C4-2B (cell line): ENCODE measurements at regions not wholly inside any gene's neighbourhood (a gene's known extent, or its start where the extent isn't known, plus 50 kb on each side); places are given as distances from the start of the nearest gene placed in this dataset.

Source experiments
- H3K27ac ChIP-seq: fragments of 450-650 bp; 2 replicates; pipeline ENCODE4 v1.5.1; 2017
- ZFX ChIP-seq: fragments of 450-650 bp; IDR thresholded peaks from 2 replicates; pipeline ENCODE4 v1.6.1; 2017
- TF ChIP-seq, protein P1 (sequence below): fragments of 450-650 bp; conservative IDR thresholded peaks from 2 replicates; pipeline ENCODE4 v1.5.1; 2017; ENCODE audit warnings: mild to moderate bottlenecking

DNA sequence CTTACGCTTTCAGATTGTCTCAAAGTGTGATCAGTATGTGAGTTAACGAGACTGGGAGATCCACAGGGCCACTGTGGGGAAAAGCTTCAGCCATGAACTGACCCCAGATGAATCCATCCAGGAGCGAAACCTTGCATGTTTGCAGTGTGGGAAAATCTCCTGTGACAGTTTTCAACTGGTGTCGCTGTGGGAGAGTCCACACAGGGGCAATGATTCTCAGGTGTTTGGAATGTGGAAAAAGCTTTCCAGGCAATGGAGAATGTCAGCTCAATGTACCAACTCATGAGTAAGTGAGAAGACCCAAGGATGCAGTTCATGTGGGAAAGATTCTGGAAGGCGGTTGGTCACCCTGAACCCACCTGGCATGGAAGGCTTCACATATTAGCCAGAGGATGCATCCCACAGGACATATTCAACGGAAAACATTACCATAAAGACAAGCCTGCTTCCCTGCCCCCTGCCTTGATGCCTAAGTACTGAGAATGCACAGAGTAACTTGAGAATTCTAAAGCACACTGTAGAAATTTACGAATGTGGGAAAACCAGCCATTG, 204.1 kb upstream of the BMPER start:
- TF ChIP-seq, protein P1, sequence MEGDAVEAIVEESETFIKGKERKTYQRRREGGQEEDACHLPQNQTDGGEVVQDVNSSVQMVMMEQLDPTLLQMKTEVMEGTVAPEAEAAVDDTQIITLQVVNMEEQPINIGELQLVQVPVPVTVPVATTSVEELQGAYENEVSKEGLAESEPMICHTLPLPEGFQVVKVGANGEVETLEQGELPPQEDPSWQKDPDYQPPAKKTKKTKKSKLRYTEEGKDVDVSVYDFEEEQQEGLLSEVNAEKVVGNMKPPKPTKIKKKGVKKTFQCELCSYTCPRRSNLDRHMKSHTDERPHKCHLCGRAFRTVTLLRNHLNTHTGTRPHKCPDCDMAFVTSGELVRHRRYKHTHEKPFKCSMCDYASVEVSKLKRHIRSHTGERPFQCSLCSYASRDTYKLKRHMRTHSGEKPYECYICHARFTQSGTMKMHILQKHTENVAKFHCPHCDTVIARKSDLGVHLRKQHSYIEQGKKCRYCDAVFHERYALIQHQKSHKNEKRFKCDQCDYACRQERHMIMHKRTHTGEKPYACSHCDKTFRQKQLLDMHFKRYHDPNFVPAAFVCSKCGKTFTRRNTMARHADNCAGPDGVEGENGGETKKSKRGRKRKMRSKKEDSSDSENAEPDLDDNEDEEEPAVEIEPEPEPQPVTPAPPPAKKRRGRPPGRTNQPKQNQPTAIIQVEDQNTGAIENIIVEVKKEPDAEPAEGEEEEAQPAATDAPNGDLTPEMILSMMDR = no peak
- TF ChIP-seq ZFX = no peak
- no peak overlapping the region for H3K27ac ChIP-seq

DNA sequence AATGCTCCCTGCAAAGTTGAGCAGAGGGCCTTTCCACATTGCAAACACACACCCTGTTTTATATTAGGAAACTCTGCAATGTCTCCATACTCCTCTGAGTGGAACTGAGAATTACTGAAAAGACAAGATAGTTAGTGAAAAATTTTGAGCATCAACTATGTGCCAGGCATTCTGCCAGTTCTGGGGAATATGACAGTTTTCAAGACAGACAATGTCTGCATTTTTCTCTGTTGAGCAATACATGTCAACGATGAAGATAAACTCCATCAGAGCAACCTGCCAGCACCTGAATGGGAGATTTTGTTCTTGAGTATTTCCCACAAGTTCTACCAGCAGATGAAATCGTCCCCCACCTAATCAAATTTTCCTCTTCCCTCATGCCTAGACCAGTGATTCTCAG, 203.4 kb upstream of the BMPER start:
- TF ChIP-seq, protein P1 = no peak
- TF ChIP-seq ZFX = no peak

GRCh38 chr7:33702514-33703054, 202.8 kb upstream of the BMPER start:
- no peak overlapping the region for H3K27ac ChIP-seq
- no peak for TF ChIP-seq ZFX
- TF ChIP-seq, protein P1 = no peak

More for the DNA sequence above, 203.4 kb upstream of the BMPER start:
- H3K27ac ChIP-seq = no peak overlapping the region

GRCh38 chr7:33705333-33705833, 200.0 kb upstream of the BMPER start:
- H3K27ac ChIP-seq = no peak overlapping the region
- TF ChIP-seq, protein P1 = no peak
- TF ChIP-seq ZFX = no peak

GRCh38 chr7:33706186-33706585, 199.2 kb upstream of the BMPER start:
- no peak overlapping the region for H3K27ac ChIP-seq
- no peak for TF ChIP-seq ZFX
- TF ChIP-seq, protein P1 = no peak

DNA sequence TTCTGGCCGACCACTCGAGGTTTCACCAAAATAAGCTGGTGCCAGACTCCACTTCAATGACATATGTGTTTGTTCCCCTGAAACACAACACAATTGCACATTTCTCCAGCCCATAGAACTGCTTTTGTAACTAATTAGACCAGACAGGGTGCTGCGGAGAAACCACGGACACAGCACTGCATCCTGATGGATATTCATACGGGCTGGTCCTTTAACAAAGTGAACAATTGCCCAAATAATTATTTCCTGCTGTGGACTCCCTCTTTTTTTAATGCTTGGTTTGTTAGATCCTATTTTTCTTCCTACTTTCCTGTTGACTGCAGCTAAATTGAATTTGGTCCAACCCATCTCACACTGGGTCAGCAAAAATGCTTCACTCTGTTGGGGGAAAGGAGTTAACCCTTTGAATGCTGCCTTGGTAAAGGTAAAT, 198.6 kb upstream of the BMPER start:
- H3K27ac ChIP-seq = no peak overlapping the region
- no peak for TF ChIP-seq ZFX
- TF ChIP-seq, protein P1 = no peak

GRCh38 chr7:33707427-33707826, 197.9 kb upstream of the BMPER start:
- TF ChIP-seq ZFX = no peak
- TF ChIP-seq, protein P1 = no peak
- H3K27ac ChIP-seq = no peak overlapping the region
